ENCODE measurements at regions not wholly inside any gene's neighbourhood (a gene's known extent, or its start where the extent isn't known, plus 50 kb on each side); places are given as distances from the start of the nearest gene placed in this dataset.

DNA sequence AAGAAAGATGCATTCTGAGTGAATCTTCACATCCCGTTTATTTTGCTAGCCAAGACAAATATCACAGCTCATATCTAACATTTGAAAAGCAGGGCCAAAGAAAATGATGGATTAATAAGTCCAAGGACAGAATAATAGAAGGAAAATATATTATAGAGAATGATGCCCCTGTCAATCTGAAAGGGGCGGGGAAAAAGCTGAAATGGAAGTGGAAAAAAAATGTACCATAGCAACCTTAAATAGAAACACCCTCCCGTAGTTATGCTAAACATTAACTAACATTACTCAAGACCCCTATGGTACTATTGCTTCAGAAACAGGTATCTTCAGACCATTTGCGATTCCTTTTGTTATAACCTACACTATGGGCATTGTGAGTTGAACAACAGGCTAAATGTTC is 67.7 kb upstream of the SMARCA2 start:
- no peaks in the 10 kb centered on the region for H3K9me3 ChIP-seq
- H3K4me3 ChIP-seq (ENCODE audit: low read depth, low read length): no peak overlapping the region
- BruUV-seq (replicated peaks): no TSS peak
- ChIA-PET POLR2A (no interaction called here), CTCF (no interaction called here)
- no peaks in the 10 kb centered on the region for H3K9me3 Mint-ChIP-seq (ENCODE audit: unreplicated experiment)
- no peaks in the 10 kb centered on the region for H3K36me3 ChIP-seq (ENCODE audit: control insufficient read depth, insufficient read depth, low read length)
- no peak overlapping the region for H3K27ac Mint-ChIP-seq (ENCODE audit: unreplicated experiment)
- intact Hi-C loops (cut with micrococcal nuclease; ENCODE audit: unreplicated experiment): no loop called here
- TF ChIP-seq, protein P1, sequence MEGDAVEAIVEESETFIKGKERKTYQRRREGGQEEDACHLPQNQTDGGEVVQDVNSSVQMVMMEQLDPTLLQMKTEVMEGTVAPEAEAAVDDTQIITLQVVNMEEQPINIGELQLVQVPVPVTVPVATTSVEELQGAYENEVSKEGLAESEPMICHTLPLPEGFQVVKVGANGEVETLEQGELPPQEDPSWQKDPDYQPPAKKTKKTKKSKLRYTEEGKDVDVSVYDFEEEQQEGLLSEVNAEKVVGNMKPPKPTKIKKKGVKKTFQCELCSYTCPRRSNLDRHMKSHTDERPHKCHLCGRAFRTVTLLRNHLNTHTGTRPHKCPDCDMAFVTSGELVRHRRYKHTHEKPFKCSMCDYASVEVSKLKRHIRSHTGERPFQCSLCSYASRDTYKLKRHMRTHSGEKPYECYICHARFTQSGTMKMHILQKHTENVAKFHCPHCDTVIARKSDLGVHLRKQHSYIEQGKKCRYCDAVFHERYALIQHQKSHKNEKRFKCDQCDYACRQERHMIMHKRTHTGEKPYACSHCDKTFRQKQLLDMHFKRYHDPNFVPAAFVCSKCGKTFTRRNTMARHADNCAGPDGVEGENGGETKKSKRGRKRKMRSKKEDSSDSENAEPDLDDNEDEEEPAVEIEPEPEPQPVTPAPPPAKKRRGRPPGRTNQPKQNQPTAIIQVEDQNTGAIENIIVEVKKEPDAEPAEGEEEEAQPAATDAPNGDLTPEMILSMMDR (IDR thresholded peaks at IDR 0.05; ENCODE audit: insufficient read depth in 1 of 2, low read depth in 1 of 2, low read length in 1 of 2, severe bottlenecking in 1 of 2, unreplicated experiment in 1 of 2): no peak
- H3K27me3 ChIP-seq (replicated peaks; ENCODE audit: control insufficient read depth, insufficient read depth, low read length): no peaks in the 10 kb centered on the region
- H3K4me3 Mint-ChIP-seq (ENCODE audit: unreplicated experiment): no peak overlapping the region
- H3K36me3 Mint-ChIP-seq (ENCODE audit: insufficient read depth, unreplicated experiment): no peaks in the 10 kb centered on the region
- H3K4me1 Mint-ChIP-seq (ENCODE audit: low read depth, unreplicated experiment): no peaks in the 10 kb centered on the region
- H3K4me1 ChIP-seq: no peaks in the 10 kb centered on the region
- DNase-seq: no peak
- H3K27me3 Mint-ChIP-seq (ENCODE audit: insufficient read depth, unreplicated experiment): no peaks in the 10 kb centered on the region

DNA sequence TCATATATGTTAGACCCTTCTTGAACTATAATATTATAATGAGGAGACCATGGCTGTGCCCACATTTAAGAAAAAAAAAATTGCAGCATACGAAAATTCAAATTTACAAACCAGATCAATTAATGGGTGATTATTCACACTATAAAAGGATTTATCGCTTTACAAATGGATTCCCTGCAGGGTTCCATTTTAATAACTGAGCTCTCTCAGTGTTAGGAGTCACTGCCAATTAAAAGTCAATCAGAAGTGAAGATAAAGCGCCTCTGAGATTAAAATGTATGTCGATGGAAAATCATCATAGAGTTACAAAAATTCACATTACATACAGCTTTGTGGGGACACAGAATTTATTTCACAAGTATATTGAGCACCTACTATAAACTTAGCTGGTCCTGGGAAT is 66.6 kb upstream of the SMARCA2 start:
- CTCF ChIA-PET: no interaction called here
- Mint-ChIP-seq H3K27ac (ENCODE audit: unreplicated experiment) (no peak overlapping the region), H3K36me3 (ENCODE audit: insufficient read depth, unreplicated experiment) (no peaks in the 10 kb centered on the region), H3K4me3 (ENCODE audit: unreplicated experiment) (no peak overlapping the region), H3K4me1 (ENCODE audit: low read depth, unreplicated experiment) (no peaks in the 10 kb centered on the region), H3K27me3 (ENCODE audit: insufficient read depth, unreplicated experiment) (no peaks in the 10 kb centered on the region), H3K9me3 (ENCODE audit: unreplicated experiment) (no peaks in the 10 kb centered on the region)
- no peaks in the 10 kb centered on the region for H3K27me3 ChIP-seq (replicated peaks; ENCODE audit: control insufficient read depth, insufficient read depth, low read length)
- H3K4me3 ChIP-seq (ENCODE audit: low read depth, low read length): no peak overlapping the region
- H3K4me1 ChIP-seq: no peaks in the 10 kb centered on the region
- intact Hi-C loops (cut with micrococcal nuclease; ENCODE audit: unreplicated experiment): no loop called here
- no peak for DNase-seq
- BruUV-seq (replicated peaks): no TSS peak
- POLR2A ChIA-PET: no interaction called here
- no peaks in the 10 kb centered on the region for H3K9me3 ChIP-seq
- H3K36me3 ChIP-seq (ENCODE audit: control insufficient read depth, insufficient read depth, low read length): no peaks in the 10 kb centered on the region
- TF ChIP-seq, protein P1 (IDR thresholded peaks at IDR 0.05; ENCODE audit: insufficient read depth in 1 of 2, low read depth in 1 of 2, low read length in 1 of 2, severe bottlenecking in 1 of 2, unreplicated experiment in 1 of 2): no peak

DNA sequence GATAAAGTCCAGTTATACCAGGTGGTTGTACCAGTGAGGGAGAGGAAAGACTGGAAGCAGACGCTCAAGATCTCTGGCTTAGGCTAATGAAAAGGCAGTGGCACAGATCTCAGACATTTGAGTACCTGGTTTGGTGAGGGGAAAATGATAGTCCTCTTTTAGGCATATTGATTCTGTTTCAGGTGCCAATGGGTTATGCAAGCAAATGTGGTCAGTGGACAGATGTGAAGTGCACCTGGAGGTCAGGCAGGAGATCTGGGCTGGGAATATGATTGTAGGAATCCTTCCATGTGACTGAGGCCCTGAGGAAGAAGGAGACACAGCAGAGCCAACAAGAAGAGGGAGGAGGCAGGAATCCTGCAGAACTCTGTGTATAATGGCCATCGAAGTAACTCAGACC is 63.7 kb upstream of the SMARCA2 start:
- H3K9me3 ChIP-seq: no peaks in the 10 kb centered on the region
- H3K27ac Mint-ChIP-seq (ENCODE audit: unreplicated experiment): no peak overlapping the region
- no peaks in the 10 kb centered on the region for H3K9me3 Mint-ChIP-seq (ENCODE audit: unreplicated experiment)
- TF ChIP-seq, protein P1 (IDR thresholded peaks at IDR 0.05; ENCODE audit: insufficient read depth in 1 of 2, low read depth in 1 of 2, low read length in 1 of 2, severe bottlenecking in 1 of 2, unreplicated experiment in 1 of 2): no peak
- no peaks in the 10 kb centered on the region for H3K4me1 ChIP-seq
- CTCF ChIA-PET: no interaction called here
- no peaks in the 10 kb centered on the region for H3K36me3 ChIP-seq (ENCODE audit: control insufficient read depth, insufficient read depth, low read length)
- H3K4me3 ChIP-seq (ENCODE audit: low read depth, low read length): no peak overlapping the region
- H3K36me3 Mint-ChIP-seq (ENCODE audit: insufficient read depth, unreplicated experiment): no peaks in the 10 kb centered on the region
- H3K27me3 Mint-ChIP-seq (ENCODE audit: insufficient read depth, unreplicated experiment): no peaks in the 10 kb centered on the region
- no TSS peak for BruUV-seq (replicated peaks)
- no peaks in the 10 kb centered on the region for H3K27me3 ChIP-seq (replicated peaks; ENCODE audit: control insufficient read depth, insufficient read depth, low read length)
- DNase-seq: no peak
- H3K4me3 Mint-ChIP-seq (ENCODE audit: unreplicated experiment): no peak overlapping the region
- intact Hi-C loops (cut with micrococcal nuclease; ENCODE audit: unreplicated experiment): no loop called here
- H3K4me1 Mint-ChIP-seq (ENCODE audit: low read depth, unreplicated experiment): no peaks in the 10 kb centered on the region
- POLR2A ChIA-PET: no interaction called here

Data from Caco-2 (cell line).